Mesendoderm (in vitro differentiated cells): ENCODE measurements at regions not wholly inside any gene's neighbourhood (a gene's known extent, or its start where the extent isn't known, plus 50 kb on each side); places are given as distances from the start of the nearest gene placed in this dataset.

ENCODE experiments used
- DNase-seq: peaks from one replicate; pipeline ENCODE4 v3.0.0; 2013
- H2AK5ac ChIP-seq: 2 replicates; pipeline ENCODE4 v1.6.1; 2013; ENCODE audit warnings: low read length, inconsistent platforms
- H2BK120ac ChIP-seq: 2 replicates; pipeline ENCODE4 v1.6.1; 2013; ENCODE audit warnings: low read depth, mild to moderate bottlenecking, low read length, moderate library complexity, mixed read lengths
- H2BK15ac ChIP-seq: replicated peaks from 2 replicates; pipeline ENCODE4 v1.6.1; 2013; ENCODE audit warnings: low read depth, mild to moderate bottlenecking, moderate library complexity
- H2BK5ac ChIP-seq: 2 replicates; pipeline ENCODE4 v1.6.1; 2013; ENCODE audit warnings: low read length, inconsistent platforms
- H3K18ac ChIP-seq: 2 replicates; pipeline ENCODE4 v1.6.1; 2013; ENCODE audit warnings: mild to moderate bottlenecking, low read length, mixed read lengths
- H3K23ac ChIP-seq: one replicate; pipeline ENCODE4 v1.6.1; 2013; ENCODE audit warnings: low read length
- H3K27ac ChIP-seq: 2 replicates; pipeline ENCODE4 v1.5.1; 2013; ENCODE audit warnings: low read depth, mild to moderate bottlenecking, inconsistent platforms, low read length, moderate library complexity
- H3K27me3 ChIP-seq: 2 replicates; pipeline ENCODE4 v1.6.1; 2013; ENCODE audit warnings: low read length, control low read depth, mild to moderate bottlenecking, inconsistent platforms; ENCODE audit not compliant: insufficient read depth, poor library complexity
- H3K36me3 ChIP-seq: 2 replicates; pipeline ENCODE4 v1.6.1; 2013; ENCODE audit warnings: low read length, inconsistent platforms; ENCODE audit not compliant: control insufficient read depth, insufficient read depth
- H3K4ac ChIP-seq: one replicate; pipeline ENCODE4 v1.6.1; 2013; ENCODE audit warnings: low read depth, mild to moderate bottlenecking, low read length, moderate library complexity
- H3K4me1 ChIP-seq: 2 replicates; pipeline ENCODE4 v1.6.1; 2013; ENCODE audit warnings: low read depth, low read length, inconsistent platforms; ENCODE audit not compliant: control insufficient read depth
- H3K4me2 ChIP-seq: 2 replicates; pipeline ENCODE4 v1.6.1; 2013; ENCODE audit warnings: low read length
- H3K4me3 ChIP-seq: 2 replicates; pipeline ENCODE4 v1.5.1; 2013; ENCODE audit warnings: mild to moderate bottlenecking, low read length
- H3K56ac ChIP-seq: one replicate; pipeline ENCODE4 v1.6.1; 2013; ENCODE audit warnings: low read length
- H3K79me1 ChIP-seq: 2 replicates; pipeline ENCODE4 v1.6.1; 2013; ENCODE audit warnings: low read length, inconsistent platforms
- H3K79me2 ChIP-seq: 2 replicates; pipeline ENCODE4 v1.6.1; 2013; ENCODE audit warnings: mild to moderate bottlenecking, low read length; ENCODE audit not compliant: control insufficient read depth, insufficient read depth
- H3K9ac ChIP-seq: 2 replicates; pipeline ENCODE4 v1.6.1; 2013; ENCODE audit warnings: low read length, inconsistent platforms
- H4K5ac ChIP-seq: one replicate; pipeline ENCODE4 v1.6.1; 2013; ENCODE audit warnings: low read length
- H4K8ac ChIP-seq: one replicate; pipeline ENCODE4 v1.6.1; 2013; ENCODE audit warnings: low read depth, mild to moderate bottlenecking, control low read depth, low read length, moderate library complexity
- WGBS: extraction: QIAGEN DNeasy Blood & Tissue Kit; methylation state at CpG from one replicate; pipeline ENCODE4 v1.1.7; 2013; ENCODE audit warnings: low lambda C conversion rate, missing lambda C conversion rate; ENCODE audit not compliant: insufficient coverage; ENCODE audit errors: extremely low coverage; 5-methylcytosine and 5-hydroxymethylcytosine counted together

GRCh38 chr3:24829629-24830229 is 335.1 kb upstream of the THRB start:
- no peak overlapping the region for H4K8ac ChIP-seq
- no peak overlapping the region for H3K56ac ChIP-seq
- peak overlapping the region; percentile 59 for H3K4me2 ChIP-seq
- no peak overlapping the region for H3K9ac ChIP-seq
- H4K5ac ChIP-seq: no peak overlapping the region
- no peak overlapping the region for H3K27ac ChIP-seq
- no peak overlapping the region for H3K4ac ChIP-seq
- H3K36me3 ChIP-seq: no peaks in the 10 kb centered on the region
- no peak overlapping the region for H2BK5ac ChIP-seq
- H3K23ac ChIP-seq: no peak overlapping the region
- DNase-seq: peak; percentile 25
- no CpG with 5 or more reads among the region's 37 CpGs for WGBS
- no peak overlapping the region for H2AK5ac ChIP-seq
- H3K79me2 ChIP-seq: no peaks in the 10 kb centered on the region
- no peaks in the 10 kb centered on the region for H3K79me1 ChIP-seq
- H2BK15ac ChIP-seq: no peak overlapping the region
- no peak overlapping the region for H3K18ac ChIP-seq
- no peak overlapping the region for H2BK120ac ChIP-seq
- H3K27me3 ChIP-seq: peaks cover 32% of the 10 kb centered on the region
- H3K4me3 ChIP-seq: no peak overlapping the region
- no peaks in the 10 kb centered on the region for H3K4me1 ChIP-seq

DNA sequence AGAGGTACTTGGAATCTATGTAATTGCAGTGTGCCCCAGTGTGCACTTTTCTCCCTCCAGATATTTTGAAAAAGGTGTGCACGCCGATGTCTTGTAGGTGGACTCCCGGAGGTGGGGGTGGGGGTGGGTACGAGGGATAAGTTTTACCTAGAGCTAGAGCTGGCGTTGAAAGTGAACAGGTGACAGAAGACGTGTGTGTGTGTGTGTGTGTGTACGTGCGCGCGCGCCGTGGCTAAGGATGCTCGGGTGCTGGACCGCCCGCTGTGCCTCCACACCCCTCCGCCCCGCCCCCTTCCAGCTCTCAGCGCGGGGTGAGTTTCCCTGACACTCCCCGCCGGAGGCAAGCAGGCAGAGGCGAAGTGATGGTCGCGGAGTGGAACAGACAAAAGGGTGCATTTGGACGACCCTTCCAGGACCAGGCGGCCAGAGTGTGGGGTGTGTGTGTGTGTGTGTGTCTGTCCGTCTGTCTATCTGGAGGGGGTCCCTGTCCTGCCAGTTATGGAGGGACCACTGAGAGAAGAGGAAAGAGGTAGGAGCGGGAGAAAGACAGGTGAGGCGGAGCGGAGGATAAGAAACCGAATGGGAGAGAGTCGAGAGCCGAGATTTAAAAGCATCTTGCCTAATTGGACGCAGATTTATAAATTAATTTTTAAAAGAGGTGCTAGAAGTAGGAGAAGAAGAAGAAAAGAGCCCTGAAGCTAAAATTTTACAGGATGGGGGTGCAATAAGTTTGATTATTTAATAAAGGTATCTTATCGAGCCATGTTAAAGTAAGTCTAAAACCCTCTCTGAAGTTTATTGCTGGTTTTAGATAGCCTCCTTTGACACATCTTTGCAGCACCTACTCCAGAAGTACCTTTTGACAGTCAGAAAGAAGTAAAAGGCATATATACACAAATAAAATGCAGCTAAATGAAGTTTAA is 335.8 kb upstream of the THRB start:
- Histone ChIP-seq H3K4ac (no peak overlapping the region), H3K9ac (no peak overlapping the region)
- DNase-seq: no peak

DNA sequence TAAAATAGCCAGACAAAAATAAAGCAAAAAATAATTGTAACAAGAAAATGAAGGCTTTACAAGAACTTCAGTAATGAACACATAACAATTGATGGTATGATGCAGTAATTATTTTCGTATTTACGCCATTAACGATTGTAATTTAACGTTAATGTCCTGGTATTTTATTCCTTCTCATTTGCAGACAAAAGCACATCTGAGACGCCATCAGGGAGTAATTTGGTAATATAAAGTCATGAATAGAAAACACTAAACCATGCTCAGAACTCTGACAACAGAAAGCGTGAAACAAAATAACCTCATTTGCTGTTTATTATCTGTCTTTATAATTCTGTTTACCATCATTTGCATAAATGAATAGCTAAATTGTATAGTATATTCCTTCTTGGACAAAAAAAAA is 336.6 kb upstream of the THRB start:
- Histone ChIP-seq H3K4me3 (no peak overlapping the region), H4K5ac (no peak overlapping the region), H4K8ac (no peak overlapping the region), H3K56ac (no peak overlapping the region), H3K27ac (no peak overlapping the region), H2BK120ac (no peak overlapping the region), H3K23ac (no peak overlapping the region), H3K79me2 (no peaks in the 10 kb centered on the region), H2BK15ac (no peak overlapping the region), H3K79me1 (no peaks in the 10 kb centered on the region), H3K4ac (no peak overlapping the region), H2AK5ac (no peak overlapping the region), H3K27me3 (peaks cover 29% of the 10 kb centered on the region), H3K9ac (no peak overlapping the region), H3K4me1 (no peaks in the 10 kb centered on the region), H3K36me3 (no peaks in the 10 kb centered on the region), H3K4me2 (no peak overlapping the region), H2BK5ac (no peak overlapping the region), H3K18ac (no peak overlapping the region)
- no CpG with 5 or more reads among the region's 6 CpGs for WGBS
- no peak for DNase-seq

More for the DNA sequence above, 335.8 kb upstream of the THRB start:
- Histone ChIP-seq H3K23ac (no peak overlapping the region), H4K5ac (no peak overlapping the region), H3K4me2 (peak overlapping the region; percentile 59), H3K36me3 (no peaks in the 10 kb centered on the region), H3K4me3 (no peak overlapping the region), H2AK5ac (no peak overlapping the region), H3K18ac (no peak overlapping the region), H3K56ac (no peak overlapping the region), H3K79me2 (no peaks in the 10 kb centered on the region), H4K8ac (no peak overlapping the region), H3K27me3 (peaks cover 32% of the 10 kb centered on the region), H2BK120ac (no peak overlapping the region), H2BK5ac (no peak overlapping the region), H2BK15ac (no peak overlapping the region), H3K4me1 (no peaks in the 10 kb centered on the region), H3K27ac (no peak overlapping the region), H3K79me1 (no peaks in the 10 kb centered on the region)
- WGBS: no CpG with 5 or more reads among the region's 35 CpGs

DNA sequence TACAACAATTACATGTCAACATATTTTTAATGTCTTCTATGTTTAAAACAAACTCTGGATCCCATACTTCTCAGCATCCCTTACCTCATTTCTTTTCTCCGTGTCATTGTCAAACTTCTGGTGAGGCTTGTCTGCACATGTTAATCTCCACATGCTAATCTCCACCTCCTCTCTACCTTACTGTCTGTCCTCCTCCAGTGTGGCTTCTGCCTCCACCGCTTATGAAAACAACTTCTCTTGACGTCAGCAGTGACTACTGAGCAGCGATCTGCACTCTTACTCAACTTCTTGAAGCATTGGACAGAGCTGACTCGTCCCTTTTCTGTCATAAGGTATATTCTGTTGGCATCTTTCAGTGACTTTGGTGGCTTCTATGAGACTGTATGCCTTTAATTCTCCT is 338.2 kb upstream of the THRB start:
- Histone ChIP-seq H3K18ac (no peak overlapping the region), H2BK5ac (no peak overlapping the region), H4K8ac (no peak overlapping the region), H3K4ac (no peak overlapping the region), H3K56ac (no peak overlapping the region), H3K9ac (no peak overlapping the region), H3K4me3 (no peak overlapping the region), H3K23ac (no peak overlapping the region), H2AK5ac (no peak overlapping the region), H3K4me2 (no peak overlapping the region), H2BK15ac (no peak overlapping the region), H3K4me1 (no peaks in the 10 kb centered on the region), H4K5ac (no peak overlapping the region), H3K27ac (no peak overlapping the region), H3K36me3 (no peaks in the 10 kb centered on the region), H2BK120ac (no peak overlapping the region), H3K79me2 (no peaks in the 10 kb centered on the region), H3K79me1 (no peaks in the 10 kb centered on the region), H3K27me3 (peaks cover 24% of the 10 kb centered on the region)
- no peak for DNase-seq
- no CpG with 5 or more reads among the region's 5 CpGs for WGBS

DNA sequence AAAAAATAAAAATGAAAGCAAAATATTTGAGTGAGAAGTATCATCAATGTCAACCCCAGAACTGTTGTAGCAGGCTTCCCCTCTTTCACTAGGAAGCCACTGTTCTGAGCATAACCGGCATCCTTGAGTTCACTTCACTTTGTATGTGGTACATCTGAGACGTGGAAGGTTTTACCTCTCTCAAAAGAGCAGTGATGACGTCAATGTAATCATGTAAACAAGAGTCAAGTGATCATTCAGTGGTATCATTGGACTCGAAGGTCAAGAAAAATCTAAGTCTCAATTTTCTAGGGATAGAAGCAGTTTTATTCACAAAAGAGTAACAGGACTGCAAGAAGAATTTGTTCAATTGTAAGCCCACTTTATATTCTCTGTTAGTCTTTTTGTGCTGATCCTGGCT is 339.8 kb upstream of the THRB start:
- no peak overlapping the region for H3K18ac ChIP-seq
- no peak overlapping the region for H3K4ac ChIP-seq
- no peaks in the 10 kb centered on the region for H3K79me2 ChIP-seq
- H2BK5ac ChIP-seq: no peak overlapping the region
- no peak for DNase-seq
- no peaks in the 10 kb centered on the region for H3K4me1 ChIP-seq
- H2BK15ac ChIP-seq: no peak overlapping the region
- peaks cover 13% of the 10 kb centered on the region for H3K27me3 ChIP-seq
- H3K23ac ChIP-seq: no peak overlapping the region
- H3K9ac ChIP-seq: no peak overlapping the region
- H2AK5ac ChIP-seq: no peak overlapping the region
- H3K4me2 ChIP-seq: no peak overlapping the region
- no peaks in the 10 kb centered on the region for H3K79me1 ChIP-seq
- H2BK120ac ChIP-seq: no peak overlapping the region
- H4K8ac ChIP-seq: no peak overlapping the region
- no peak overlapping the region for H3K56ac ChIP-seq
- H4K5ac ChIP-seq: no peak overlapping the region
- H3K27ac ChIP-seq: no peak overlapping the region
- WGBS: no CpG with 5 or more reads among the region's 4 CpGs
- H3K36me3 ChIP-seq: no peaks in the 10 kb centered on the region
- no peak overlapping the region for H3K4me3 ChIP-seq
